NCI-H128 (cell line): ENCODE measurements at regions not wholly inside any gene's neighbourhood (a gene's known extent, or its start where the extent isn't known, plus 50 kb on each side); places are given as distances from the start of the nearest gene placed in this dataset.

Experiments
- DNase-seq: peaks from one replicate; lab custom pipeline; 2025; ENCODE audit not compliant: unreplicated experiment; lab: John Stamatoyannopoulos, UW

DNA sequence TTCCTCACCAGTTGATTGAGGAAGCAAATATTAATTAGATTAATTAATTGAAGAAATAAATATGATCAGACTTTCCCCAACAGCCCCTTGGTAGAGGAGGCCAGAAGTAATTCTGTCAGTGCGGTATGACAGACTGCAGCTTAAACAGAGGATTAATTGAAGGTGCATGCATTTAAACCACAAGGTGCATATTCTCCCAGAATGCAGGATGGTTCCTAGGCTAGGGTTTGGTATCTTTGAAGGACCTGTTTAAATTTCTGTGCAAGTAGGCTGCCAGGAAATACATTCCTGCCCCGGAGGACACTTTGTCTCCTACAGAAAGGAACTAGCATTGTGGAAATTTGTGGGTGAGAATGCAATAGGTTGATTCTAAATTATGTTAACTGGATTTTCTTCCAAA is 50.5 kb upstream of the PALM2AKAP2 start:
- DNase-seq = no peak
